IMR-90 (cell line): ENCODE measurements at regions not wholly inside any gene's neighbourhood (a gene's known extent, or its start where the extent isn't known, plus 50 kb on each side); places are given as distances from the start of the nearest gene placed in this dataset.

Experiments
- ATAC-seq: fragments of 200-7000 bp; cut with Tn5 transposase; 2 replicates; pipeline ENCODE4 v1.9.1; 2020; ENCODE audit warnings: low read depth, mild to moderate bottlenecking, moderate library complexity
- BruUV-seq: library from RNA; stranded (reverse); fragments of 400-500 nt; replicated peaks from 2 replicates; lab custom pipeline; 2021; lab: Mats Ljungman, UMichigan
- CTCF ChIA-PET: fragments of 300-600 bp; formaldehyde crosslinking; extraction: SDS; loops from one replicate; lab custom pipeline; 2021; ENCODE audit warnings: antibody characterized with exemption; lab: Yijun Ruan, JAX
- POLR2A ChIA-PET: fragments of 300-600 bp; sonication (Branson Sonifier 250); formaldehyde crosslinking; loops from one replicate; lab custom pipeline; 2022; ENCODE audit warnings: antibody characterized with exemption; ENCODE audit not compliant: unreplicated experiment; lab: Charles Lee
- DNase-seq: peaks from one replicate; pipeline ENCODE4 v3.0.0; 2013
- H2AFZ ChIP-seq: replicated peaks from 2 replicates; pipeline ENCODE3; 2013; ENCODE audit warnings: low read length, mild to moderate bottlenecking; ENCODE audit not compliant: poor library complexity
- H2AK5ac ChIP-seq: 2 replicates; pipeline ENCODE4 v1.6.1; 2013; ENCODE audit warnings: low read depth, low read length, inconsistent platforms
- H2AK9ac ChIP-seq: replicated peaks from 2 replicates; pipeline ENCODE3; 2013; ENCODE audit warnings: mild to moderate bottlenecking, low read depth, low read length, moderate library complexity; ENCODE audit not compliant: poor library complexity
- H2BK120ac ChIP-seq: 2 replicates; pipeline ENCODE4 v1.6.1; 2013; ENCODE audit warnings: low read depth, low read length, inconsistent platforms
- H2BK15ac ChIP-seq: 3 replicates; pipeline ENCODE4 v1.6.1; 2013; ENCODE audit warnings: low read depth, low read length, inconsistent platforms
- H2BK20ac ChIP-seq: 2 replicates; pipeline ENCODE4 v1.6.1; 2013; ENCODE audit warnings: low read depth, mild to moderate bottlenecking, inconsistent platforms, low read length, moderate library complexity
- H2BK5ac ChIP-seq: 2 replicates; pipeline ENCODE4 v1.6.1; 2013; ENCODE audit warnings: mild to moderate bottlenecking, low read depth, low read length, inconsistent platforms; ENCODE audit not compliant: poor library complexity, severe bottlenecking
- H3K14ac ChIP-seq: replicated peaks from 2 replicates; pipeline ENCODE4 v1.6.1; 2013; ENCODE audit warnings: low read depth, low read length, inconsistent platforms
- H3K18ac ChIP-seq: 2 replicates; pipeline ENCODE4 v1.6.1; 2013; ENCODE audit warnings: low read depth, low read length, control low read depth
- H3K23ac ChIP-seq: 2 replicates; pipeline ENCODE4 v1.6.1; 2013; ENCODE audit warnings: low read depth, low read length, inconsistent platforms
- H3K27ac ChIP-seq: 2 replicates; pipeline ENCODE4 v1.5.1; 2013; ENCODE audit warnings: mild to moderate bottlenecking, control low read depth, low read length; ENCODE audit not compliant: insufficient read depth
- H3K27me3 ChIP-seq: 2 replicates; pipeline ENCODE4 v1.6.1; 2013; ENCODE audit warnings: low read length; ENCODE audit not compliant: control insufficient read depth, insufficient read depth
- H3K36me3 ChIP-seq: 2 replicates; pipeline ENCODE4 v1.6.1; 2013; ENCODE audit warnings: low read length, mixed read lengths; ENCODE audit not compliant: control insufficient read depth, insufficient read depth
- H3K4ac ChIP-seq: 2 replicates; pipeline ENCODE4 v1.6.1; 2013; ENCODE audit warnings: low read depth, low read length, inconsistent platforms
- H3K4me1 ChIP-seq: 2 replicates; pipeline ENCODE4 v1.6.1; 2013; ENCODE audit warnings: low read length, mixed read lengths; ENCODE audit not compliant: control insufficient read depth, insufficient read depth
- H3K4me2 ChIP-seq: 2 replicates; pipeline ENCODE4 v1.6.1; 2013; ENCODE audit warnings: low read depth, mild to moderate bottlenecking, control low read depth, low read length, moderate library complexity
- H3K4me3 ChIP-seq: 2 replicates; pipeline ENCODE4 v1.5.1; 2013; ENCODE audit warnings: low read depth, mild to moderate bottlenecking, control low read depth, low read length, moderate library complexity; ENCODE audit not compliant: insufficient read depth
- H3K56ac ChIP-seq: 2 replicates; pipeline ENCODE4 v1.6.1; 2013; ENCODE audit warnings: low read length, inconsistent platforms; ENCODE audit not compliant: insufficient read depth; ENCODE audit errors: extremely low read depth
- H3K79me1 ChIP-seq, 2 experiments: 2 replicates each; pipeline ENCODE4 v1.6.1; 2013; ENCODE audit warnings: low read length in 2 of 2, inconsistent platforms in 1 of 2, low read depth in 1 of 2
- H3K9ac ChIP-seq: 2 replicates; pipeline ENCODE4 v1.6.1; 2013; ENCODE audit warnings: low read depth, low read length, control low read depth
- H3K9me1 ChIP-seq: 2 replicates; pipeline ENCODE4 v1.6.1; 2013; ENCODE audit warnings: low read length, inconsistent platforms; ENCODE audit not compliant: insufficient read depth
- H3K9me3 ChIP-seq: 2 replicates; pipeline ENCODE4 v1.6.1; 2013; ENCODE audit warnings: low read length; ENCODE audit not compliant: control insufficient read depth, insufficient read depth
- H4K20me1 ChIP-seq: 2 replicates; pipeline ENCODE4 v1.6.1; 2013; ENCODE audit warnings: low read length, inconsistent platforms; ENCODE audit not compliant: insufficient read depth
- H4K5ac ChIP-seq: 2 replicates; pipeline ENCODE4 v1.6.1; 2013; ENCODE audit warnings: mild to moderate bottlenecking, low read depth, low read length, control low read depth
- H4K8ac ChIP-seq, 2 experiments: 2 replicates each; pipeline ENCODE4 v1.6.1; 2013; ENCODE audit warnings: low read depth in 2 of 2, low read length in 2 of 2, control low read depth in 1 of 2, inconsistent platforms in 1 of 2
- H4K91ac ChIP-seq: 2 replicates; pipeline ENCODE4 v1.6.1; 2013; ENCODE audit warnings: low read depth, low read length, inconsistent platforms; ENCODE audit not compliant: insufficient read depth
- BHLHE40 ChIP-seq: fragments of 150-350 bp; IDR thresholded peaks from 2 replicates; pipeline ENCODE4 v1.6.1; 2016; ENCODE audit warnings: mild to moderate bottlenecking, low read depth, low read length
- CHD1 ChIP-seq: IDR thresholded peaks from 2 replicates; pipeline ENCODE4 v1.6.1; 2012; ENCODE audit warnings: low read depth, low read length, improper control_type of control experiment
- ELK1 ChIP-seq: fragments of 150-350 bp; IDR thresholded peaks from 2 replicates; pipeline ENCODE4 v1.6.1; 2016; ENCODE audit warnings: low read depth, mild to moderate bottlenecking, low read length, moderate library complexity, borderline replicate concordance
- FOS ChIP-seq: fragments of 150-350 bp; IDR thresholded peaks from 2 replicates; pipeline ENCODE4 v1.6.1; 2016; ENCODE audit warnings: low read depth, low read length
- MAFK ChIP-seq: IDR thresholded peaks from 2 replicates; pipeline ENCODE4 v1.6.1; 2012; ENCODE audit warnings: low read depth, low read length, improper control_type of control experiment
- MAZ ChIP-seq: IDR thresholded peaks from 2 replicates; pipeline ENCODE4 v1.6.1; 2012; ENCODE audit warnings: low read depth, mild to moderate bottlenecking, low read length, improper control_type of control experiment, moderate library complexity, borderline replicate concordance
- MXI1 ChIP-seq: IDR thresholded peaks from 2 replicates; pipeline ENCODE4 v1.6.1; 2012; ENCODE audit warnings: low read depth, mild to moderate bottlenecking, low read length, moderate library complexity, borderline replicate concordance
- RAD21 ChIP-seq: IDR thresholded peaks from 2 replicates; pipeline ENCODE4 v1.6.1; 2012; ENCODE audit warnings: low read length, improper control_type of control experiment
- RCOR1 ChIP-seq: IDR thresholded peaks from 2 replicates; pipeline ENCODE4 v1.6.1; 2012; ENCODE audit warnings: mild to moderate bottlenecking, low read length, improper control_type of control experiment; ENCODE audit not compliant: insufficient replicate concordance
- RFX5 ChIP-seq: IDR thresholded peaks from 2 replicates; pipeline ENCODE4 v1.8.0; 2012; ENCODE audit warnings: low read depth, mild to moderate bottlenecking, low read length, moderate library complexity
- SMC3 ChIP-seq: fragments of 150-350 bp; IDR thresholded peaks from 2 replicates; pipeline ENCODE4 v1.6.1; 2016; ENCODE audit warnings: low read depth, mild to moderate bottlenecking, antibody characterized with exemption, low read length, moderate library complexity
- WGBS, 2 experiments: methylation state at CpG; one replicate each; pipeline versions ENCODE4 v1.1.5 to v1.1.7; 2013; ENCODE audit warnings: missing lambda C conversion rate in 2 of 2; ENCODE audit not compliant: insufficient read length in 1 of 2; ENCODE audit errors: extremely low coverage in 2 of 2; 5-methylcytosine and 5-hydroxymethylcytosine counted together
- dilution Hi-C: fragments of 300-500 bp; cut with HindIII; formaldehyde crosslinking; loops from one replicate; pipeline ENCODE4 v1.14.3; 2018; ENCODE audit warnings: low sequenced_read_pairs; ENCODE audit not compliant: unreplicated experiment
- in situ Hi-C: fragments of 300-500 bp; cut with MboI; formaldehyde crosslinking; loops from 3 replicates; pipeline ENCODE4 v1.14.3; 2019; ENCODE audit warnings: low sequenced_read_pairs, inconsistent platforms, mixed read lengths
- intact Hi-C: fragments of 100-400 bp; cut with micrococcal nuclease; formaldehyde crosslinking; loops from 2 replicates; pipeline ENCODE4 v1.10.0; 2022
- TF ChIP-seq, protein P1 (sequence below): fragments of 150-350 bp; IDR thresholded peaks from 2 replicates; pipeline ENCODE4 v1.6.1; 2017; ENCODE audit warnings: mild to moderate bottlenecking, antibody characterized with exemption, low read length, low read depth

GRCh38 chr13:31598990-31599389, 140.3 kb upstream of the RXFP2 start:
- in situ Hi-C loops, result no loop called here
- no peaks in the 10 kb centered on the region for H3K4me1 ChIP-seq
- ATAC-seq (no peak), DNase-seq (no peak)
- no peak overlapping the region for H3K4me2 ChIP-seq
- no peak overlapping the region for H3K56ac ChIP-seq
- no peak overlapping the region for H4K5ac ChIP-seq
- H2AK9ac ChIP-seq, result no peak overlapping the region
- TF ChIP-seq RAD21 (no peak), RFX5 (no peak), FOS (no peak), RCOR1 (no peak), SMC3 (no peak), ELK1 (no peak), MAZ (no peak), MAFK (no peak), CHD1 (no peak), BHLHE40 (no peak), MXI1 (no peak)
- TF ChIP-seq, protein P1, sequence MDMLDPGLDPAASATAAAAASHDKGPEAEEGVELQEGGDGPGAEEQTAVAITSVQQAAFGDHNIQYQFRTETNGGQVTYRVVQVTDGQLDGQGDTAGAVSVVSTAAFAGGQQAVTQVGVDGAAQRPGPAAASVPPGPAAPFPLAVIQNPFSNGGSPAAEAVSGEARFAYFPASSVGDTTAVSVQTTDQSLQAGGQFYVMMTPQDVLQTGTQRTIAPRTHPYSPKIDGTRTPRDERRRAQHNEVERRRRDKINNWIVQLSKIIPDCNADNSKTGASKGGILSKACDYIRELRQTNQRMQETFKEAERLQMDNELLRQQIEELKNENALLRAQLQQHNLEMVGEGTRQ, result no peak
- no peaks in the 10 kb centered on the region for H3K79me1 ChIP-seq
- no peak overlapping the region for H3K27ac ChIP-seq
- H3K23ac ChIP-seq, result no peak overlapping the region
- no peak overlapping the region for H2BK20ac ChIP-seq
- H3K4me3 ChIP-seq, result no peak overlapping the region
- no peak overlapping the region for H3K9ac ChIP-seq
- no peak overlapping the region for H2AFZ ChIP-seq
- dilution Hi-C loops, result no loop called here
- H4K91ac ChIP-seq, result no peak overlapping the region
- H3K36me3 ChIP-seq, result no peaks in the 10 kb centered on the region
- no TSS peak for BruUV-seq
- POLR2A ChIA-PET, result no interaction called here
- H2AK5ac ChIP-seq, result no peak overlapping the region
- H3K9me3 ChIP-seq, result no peaks in the 10 kb centered on the region
- H2BK120ac ChIP-seq, result no peak overlapping the region
- H3K4ac ChIP-seq, result no peak overlapping the region
- H3K18ac ChIP-seq, result no peak overlapping the region
- no peak overlapping the region for H2BK15ac ChIP-seq
- no peak overlapping the region for H2BK5ac ChIP-seq
- H3K27me3 ChIP-seq, result no peaks in the 10 kb centered on the region; the same call in none of the 2 replicates
- no peaks in the 10 kb centered on the region for H3K9me1 ChIP-seq
- WGBS, 2 experiments, result no CpG with 5 or more reads among the region's 3 CpGs
- intact Hi-C loops, result no loop called here
- H3K14ac ChIP-seq, result no peak overlapping the region
- H4K8ac ChIP-seq, result no peak overlapping the region
- CTCF ChIA-PET, result no interaction called here
- H4K20me1 ChIP-seq, result no peaks in the 10 kb centered on the region
